Esophagus muscularis mucosa (tissue), 4 donors: ENCODE measurements at regions not wholly inside any gene's neighbourhood (a gene's known extent, or its start where the extent isn't known, plus 50 kb on each side); places are given as distances from the start of the nearest gene placed in this dataset.

Source experiments
- DNase-seq: peaks from one replicate; pipeline ENCODE4 v3.0.0-alpha.2; 2017; ENCODE audit errors: extremely low spot score
- H3K27ac ChIP-seq, 4 donors: fragments of 200-600 bp; sonication (generic); replicated peaks in 1 of 4; 1 replicate in 3 of 4; 2 replicates in 1 of 4; pipeline ENCODE4 v1.5.1; 2016 to 2019; ENCODE audit warnings: mild to moderate bottlenecking in 1 of 4
- H3K27me3 ChIP-seq, 4 donors: fragments of 200-600 bp; sonication (generic); one replicate each; pipeline versions ENCODE4 v1.5.1 to v1.6.0; 2016 to 2019
- H3K36me3 ChIP-seq, 4 donors: fragments of 200-600 bp; sonication (generic); one replicate each; pipeline ENCODE4 v1.5.1; 2016 to 2019
- H3K4me1 ChIP-seq, 4 donors: fragments of 200-600 bp; sonication (generic); one replicate each; pipeline ENCODE4 v1.5.1; 2016 to 2019
- H3K4me3 ChIP-seq, 4 donors: fragments of 200-600 bp; sonication (generic); 1 replicate in 2 of 4; 2 replicates in 2 of 4; pipeline ENCODE4 v1.5.1; 2016 to 2019; ENCODE audit warnings: mild to moderate bottlenecking in 4 of 4, moderate library complexity in 1 of 4
- H3K9me3 ChIP-seq, 4 donors: fragments of 200-600 bp; sonication (generic); 1 replicate in 3 of 4; 2 replicates in 1 of 4; pipeline ENCODE4 v1.5.1; 2016 to 2019
- CTCF ChIP-seq, 3 experiments: fragments of 200-600 bp in 2 of 3; fragments of 450-650 bp in 1 of 3; sonication (generic) in 2 of 3; IDR thresholded peaks; one replicate each; pipeline ENCODE4 v1.5.1; 2017 to 2019; ENCODE audit warnings: antibody characterized with exemption in 3 of 3, mild to moderate bottlenecking in 2 of 3, moderate library complexity in 1 of 3
- EP300 ChIP-seq: sonication (generic); formaldehyde crosslinking; IDR thresholded peaks from one replicate; pipeline ENCODE4 v1.6.1; 2017; ENCODE audit warnings: antibody characterized with exemption
- POLR2A ChIP-seq: fragments of 450-650 bp; IDR thresholded peaks from one replicate; pipeline ENCODE4 v1.6.1; 2017; ENCODE audit warnings: antibody characterized with exemption, moderate library complexity, mild to moderate bottlenecking, low read depth
- POLR2AphosphoS5 ChIP-seq, 2 donors: sonication (generic); formaldehyde crosslinking; IDR thresholded peaks; one replicate each; pipeline ENCODE4 v1.6.1; 2017; ENCODE audit warnings: antibody characterized with exemption in 2 of 2
- WGBS: methylation state at CpG from one replicate; pipeline ENCODE4 v1.1.5; 2018; 5-methylcytosine and 5-hydroxymethylcytosine counted together
- intact Hi-C: fragments of 100-400 bp; cut with DNase I; formaldehyde crosslinking; loops from one replicate; pipeline ENCODE4 v1.15.1; 2023

- no peaks in the 10 kb centered on the region for H3K4me1 ChIP-seq
- intact Hi-C loops = no loop called here
- TF ChIP-seq CTCF (IDR thresholded peaks at IDR 0.05) = no peak
- DNase-seq = no peak
- no peak overlapping the region for H3K4me3 ChIP-seq
- no peaks in the 10 kb centered on the region for H3K36me3 ChIP-seq
- no peaks in the 10 kb centered on the region for H3K9me3 ChIP-seq
- no peaks in the 10 kb centered on the region for H3K27me3 ChIP-seq
- WGBS = 93% methylated on average over 4 of the region's 4 CpGs
- no peak overlapping the region for H3K27ac ChIP-seq
These were observed 83.3 kb upstream of the NHSL1 start for GRCh38 chr6:138582573-138582972.

GRCh38 chr6:138586638-138587037 lies 87.3 kb upstream of the NHSL1 start:
- no peak overlapping the region for H3K27ac ChIP-seq
- no peaks in the 10 kb centered on the region for H3K27me3 ChIP-seq
- no peak for TF ChIP-seq POLR2A
- TF ChIP-seq CTCF (IDR thresholded peaks at IDR 0.05) = no peak
- no peak for TF ChIP-seq POLR2AphosphoS5 (IDR thresholded peaks at IDR 0.05)
- no peak for TF ChIP-seq EP300
- 91% methylated on average over 5 of the region's 5 CpGs for WGBS
- H3K9me3 ChIP-seq = no peaks in the 10 kb centered on the region
- DNase-seq = no peak
- H3K36me3 ChIP-seq = no peaks in the 10 kb centered on the region
- intact Hi-C loops = loop anchor here (5.0 kb wide), 1 partner anchor 64 kb away; no protein-coding TSS in a partner anchor
- H3K4me3 ChIP-seq = no peak overlapping the region
- peaks cover 0 to 4% (median 3%) of the 10 kb centered on the region in 4 donors for H3K4me1 ChIP-seq

GRCh38 chr6:138588805-138589434 lies 89.6 kb upstream of the NHSL1 start:
- DNase-seq = no peak
- 43% methylated on average over 13 of the region's 13 CpGs for WGBS
- Histone ChIP-seq H3K4me1 (peaks cover 4 to 21% (median 19%) of the 10 kb centered on the region in 4 donors), H3K27me3 (no peaks in the 10 kb centered on the region), H3K27ac (no peak overlapping the region), H3K9me3 (no peaks in the 10 kb centered on the region), H3K4me3 (no peak overlapping the region), H3K36me3 (no peaks in the 10 kb centered on the region)
- intact Hi-C loops = loop anchor here (2.0 to 5.0 kb wide), 2 partner anchors 67 to 178 kb away; no protein-coding TSS in a partner anchor
- TF ChIP-seq POLR2A (no peak), CTCF (IDR thresholded peaks at IDR 0.05) (peak; percentile 93 to 96 (median 93))

GRCh38 chr6:138590796-138591709 lies 91.8 kb upstream of the NHSL1 start:
- Histone ChIP-seq H3K27ac (no peak overlapping the region), H3K36me3 (no peaks in the 10 kb centered on the region), H3K9me3 (no peaks in the 10 kb centered on the region), H3K4me1 (peaks cover 10 to 32% (median 26%) of the 10 kb centered on the region in 4 donors), H3K27me3 (no peaks in the 10 kb centered on the region), H3K4me3 (no peak overlapping the region)
- TF ChIP-seq CTCF (IDR thresholded peaks at IDR 0.05) = peak; percentile 78 to 84 (median 83)
- TF ChIP-seq POLR2AphosphoS5 (IDR thresholded peaks at IDR 0.05) = no peak
- intact Hi-C loops = loop anchor here (2.0 to 5.0 kb wide), 3 partner anchors 101 to 474 kb away; no protein-coding TSS in a partner anchor
- no peak for DNase-seq
- WGBS = 24% methylated on average over 3 of the region's 3 CpGs
